GM12874 (cell line): ENCODE measurements at regions not wholly inside any gene's neighbourhood (a gene's known extent, or its start where the extent isn't known, plus 50 kb on each side); places are given as distances from the start of the nearest gene placed in this dataset.

ENCODE experiments used
- CTCF ChIP-seq: IDR thresholded peaks from 2 replicates; pipeline ENCODE4 v1.5.1; 2011; ENCODE audit warnings: low read depth, mild to moderate bottlenecking, control low read depth, low read length, moderate library complexity; ENCODE audit not compliant: insufficient read depth

DNA sequence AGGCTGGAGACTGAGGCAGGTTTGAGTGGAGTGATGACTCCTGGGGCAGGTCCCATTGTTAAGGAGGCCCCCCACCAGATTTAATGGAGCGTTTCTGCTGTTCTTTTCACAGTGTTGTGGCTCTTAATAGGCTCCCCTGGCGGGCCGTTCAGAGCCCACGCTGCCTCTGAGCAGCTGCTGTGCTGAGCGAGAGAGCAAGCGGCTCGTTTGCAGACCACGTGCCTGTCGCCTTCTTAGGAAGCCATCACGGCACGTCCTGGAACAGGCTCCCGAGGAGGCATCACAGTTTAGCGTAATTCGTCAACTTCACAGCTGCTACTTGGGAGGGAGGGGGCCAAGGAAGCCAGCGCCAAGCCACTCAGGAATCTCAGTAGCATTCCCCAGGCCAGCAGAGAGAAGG is 70.5 kb upstream of the CTTNBP2NL start:
- TF ChIP-seq CTCF = no peak

- TF ChIP-seq CTCF = no peak
These were observed 67.4 kb upstream of the CTTNBP2NL start for GRCh38 chr1:112328600-112328999.

- no peak for TF ChIP-seq CTCF
These were observed 63.6 kb upstream of the CTTNBP2NL start for GRCh38 chr1:112332176-112333150.

DNA sequence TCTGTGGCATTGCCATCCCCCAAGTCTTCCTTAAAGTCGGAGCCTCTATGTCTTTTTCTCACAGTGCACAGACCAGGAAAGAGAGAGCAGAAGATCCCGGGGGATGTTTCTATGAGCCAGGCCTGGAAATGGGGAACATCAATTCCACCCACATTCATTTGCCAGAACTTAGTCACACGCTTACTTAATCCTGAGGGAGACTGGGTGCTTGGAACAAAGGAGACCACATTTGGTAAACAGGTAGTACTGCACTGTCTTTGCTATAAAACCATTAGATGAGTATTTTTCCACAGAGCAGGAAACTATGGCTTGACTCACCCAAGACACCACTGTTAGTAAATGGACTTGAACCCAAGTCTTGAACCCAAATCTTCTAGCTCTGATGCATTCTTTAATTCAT is 60.7 kb upstream of the CTTNBP2NL start:
- no peak for TF ChIP-seq CTCF

- TF ChIP-seq CTCF = peak; percentile 55
These were observed 58.9 kb upstream of the CTTNBP2NL start for GRCh38 chr1:112337028-112337531.

DNA sequence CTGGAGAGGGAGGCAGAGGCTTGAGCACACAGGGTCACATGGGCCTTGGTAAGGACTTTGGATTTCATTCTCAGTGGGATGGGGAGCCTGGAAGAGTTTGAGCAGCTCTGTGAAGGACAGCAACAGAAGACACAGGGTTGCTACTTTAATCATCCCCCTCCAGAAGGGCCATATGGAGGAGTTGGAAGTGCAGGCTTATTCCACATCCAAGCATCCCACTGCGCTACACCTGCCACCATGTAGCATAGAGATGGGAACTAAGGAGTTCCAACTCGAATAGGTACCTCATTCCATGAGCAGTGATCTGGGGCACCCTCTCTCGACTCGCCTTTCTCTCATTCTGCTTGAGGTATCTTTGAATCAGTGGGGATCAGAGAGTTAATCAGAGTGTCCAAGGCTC is 54.0 kb upstream of the CTTNBP2NL start:
- TF ChIP-seq CTCF = no peak

- no peak for TF ChIP-seq CTCF
These were observed 53.5 kb upstream of the CTTNBP2NL start for GRCh38 chr1:112342558-112342957.
